HepG2 (cell line): ENCODE measurements at regions not wholly inside any gene's neighbourhood (a gene's known extent, or its start where the extent isn't known, plus 50 kb on each side); places are given as distances from the start of the nearest gene placed in this dataset.

ENCODE experiments used
- ATAC-seq: fragments of 200-7000 bp; cut with Tn5 transposase; 3 replicates; pipeline ENCODE4 v1.9.1; 2020; ENCODE audit warnings: mild to moderate bottlenecking, moderate library complexity
- BruUV-seq: library from RNA; stranded (reverse); fragments of 400-500 nt; replicated peaks from 2 replicates; lab custom pipeline; 2021; lab: Mats Ljungman, UMichigan
- CTCF ChIA-PET: fragments of 300-600 bp; formaldehyde crosslinking; extraction: SDS; loops from one replicate; lab custom pipeline; 2021; ENCODE audit warnings: low total read pairs, inconsistent platforms, low intra/inter-chr PET ratio; lab: Yijun Ruan, JAX
- POLR2A ChIA-PET: fragments of 350-600 bp; sonication (Branson Sonifier 250); formaldehyde crosslinking; loops from one replicate; lab custom pipeline; 2020; ENCODE audit warnings: antibody characterized with exemption, inconsistent platforms; lab: Yijun Ruan, JAX
- DNase-seq: peaks from one replicate; pipeline ENCODE4 v3.0.0-alpha.2; 2015; ENCODE audit warnings: low spot score
- FAIRE-seq: peaks from 3 replicates; lab custom pipeline; 2011; peaks lifted over from hg19 to GRCh38; lab: Jason Lieb, UNC
- H2AFZ ChIP-seq: one replicate; pipeline ENCODE4 v1.6.1; 2011; ENCODE audit warnings: low read length, inconsistent platforms
- H3K27ac ChIP-seq: fragments of 300-600 bp; 3 replicates; pipeline ENCODE4 v1.8.0; 2011; ENCODE audit warnings: mixed run types, mild to moderate bottlenecking, mixed read lengths, low read length, inconsistent platforms; ENCODE audit not compliant: insufficient read depth; ENCODE audit errors: extremely low read length
- H3K27me3 ChIP-seq, 2 experiments: fragments of 200-600 bp in 1 of 2; 2 replicates in 1 of 2; 3 replicates in 1 of 2; pipeline versions ENCODE4 v1.6.0 to v1.8.0; 2011; ENCODE audit warnings: low read length in 2 of 2, mild to moderate bottlenecking in 2 of 2, moderate library complexity in 2 of 2, inconsistent platforms in 1 of 2; ENCODE audit not compliant: insufficient read depth in 2 of 2, control insufficient read depth in 1 of 2
- H3K36me3 ChIP-seq, 2 experiments: fragments of 200-600 bp in 1 of 2; replicated peaks in 1 of 2; 2 replicates in 1 of 2; 3 replicates in 1 of 2; pipeline versions ENCODE4 v1.5.1 to v1.8.0; 2011; ENCODE audit warnings: low read length in 2 of 2, inconsistent platforms in 1 of 2; ENCODE audit not compliant: insufficient read depth in 2 of 2, control insufficient read depth in 1 of 2
- H3K4me1 ChIP-seq: 2 replicates; pipeline ENCODE4 v1.5.1; 2012; ENCODE audit warnings: low read length, inconsistent platforms; ENCODE audit not compliant: insufficient read depth
- H3K4me2 ChIP-seq: 2 replicates; pipeline ENCODE4 v1.6.0; 2011; ENCODE audit warnings: low read depth, low read length, inconsistent platforms
- H3K4me3 ChIP-seq, 3 experiments: fragments of 200-600 bp in 1 of 3; sonication (generic), shearing (Covaris generic) in 1 of 3; replicated peaks in 1 of 3; 2 replicates each; pipeline ENCODE4 v1.5.1; 2011 to 2016; ENCODE audit warnings: low read length in 3 of 3, inconsistent platforms in 2 of 3, low read depth in 2 of 3, mild to moderate bottlenecking in 2 of 3, control low read depth in 1 of 3, mixed read lengths in 1 of 3; ENCODE audit not compliant: insufficient read depth in 1 of 3
- H3K79me2 ChIP-seq: one replicate; pipeline ENCODE4 v1.6.1; 2011; ENCODE audit warnings: low read length, inconsistent platforms; ENCODE audit not compliant: insufficient read depth
- H3K9ac ChIP-seq: 2 replicates; pipeline ENCODE4 v1.6.0; 2011; ENCODE audit warnings: mild to moderate bottlenecking, low read depth, low read length, inconsistent platforms; ENCODE audit not compliant: insufficient read depth
- H3K9me3 ChIP-seq: 2 replicates; pipeline ENCODE4 v1.5.1; 2012; ENCODE audit warnings: mild to moderate bottlenecking, low read length
- H4K20me1 ChIP-seq: 2 replicates; pipeline ENCODE4 v1.6.0; 2011; ENCODE audit warnings: inconsistent platforms, mild to moderate bottlenecking, low read length, moderate library complexity; ENCODE audit not compliant: insufficient read depth
- CEBPB ChIP-seq: IDR thresholded peaks from 2 replicates; pipeline ENCODE4 v1.6.1; 2011; ENCODE audit warnings: low read depth, low read length, improper control_type of control experiment, borderline replicate concordance
- ZNF788 ChIP-seq: sonication (generic); formaldehyde crosslinking; IDR thresholded peaks from 2 replicates; pipeline ENCODE4 v1.5.0; 2020; ENCODE audit warnings: mild to moderate bottlenecking, missing genetic modification reagents, borderline replicate concordance
- WGBS: methylation state at CpG from one replicate; pipeline ENCODE4 v1.1.6; 2017; ENCODE audit warnings: low lambda C conversion rate; 5-methylcytosine and 5-hydroxymethylcytosine counted together
- in situ Hi-C: cut with HindIII; loops from 2 replicates; pipeline ENCODE4 v1.10.0; 2017; ENCODE audit warnings: low pct_unique_long_range_greater_than_20kb; ENCODE audit not compliant: extremely low pct_ligation_motif_present
- intact Hi-C: fragments of 100-400 bp; cut with micrococcal nuclease; formaldehyde crosslinking; loops from one replicate; pipeline ENCODE4 v1.10.0; 2022; ENCODE audit not compliant: unreplicated experiment
- TF ChIP-seq, protein P1 (sequence below): sonication (generic); formaldehyde crosslinking; IDR thresholded peaks from 2 replicates; pipeline ENCODE4 v1.5.1; 2020; ENCODE audit warnings: missing genetic modification reagents, mild to moderate bottlenecking, borderline replicate concordance

DNA sequence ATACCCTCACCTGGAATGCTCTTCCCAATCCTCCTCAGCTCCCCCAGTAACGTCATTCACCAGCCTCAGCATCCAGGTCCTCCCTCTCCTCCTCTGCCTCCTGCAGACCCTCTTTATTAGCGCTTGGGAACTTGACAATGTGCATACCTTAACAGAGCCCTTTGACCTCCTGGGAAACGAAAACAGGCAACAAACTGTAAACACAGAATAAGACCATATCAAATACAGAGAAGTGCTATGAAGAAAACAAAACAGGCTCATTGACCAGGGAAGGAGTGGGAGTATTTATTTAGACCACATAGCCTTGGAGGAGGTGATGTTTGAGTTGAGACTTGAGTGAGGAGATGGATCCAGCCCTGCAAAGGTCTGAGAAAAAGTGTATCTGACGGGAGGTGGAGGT lies 107.9 kb upstream of the SLC7A1 start:
- FAIRE-seq (no peak), ATAC-seq (no peak), DNase-seq (no peak)
- TF ChIP-seq, protein P1, sequence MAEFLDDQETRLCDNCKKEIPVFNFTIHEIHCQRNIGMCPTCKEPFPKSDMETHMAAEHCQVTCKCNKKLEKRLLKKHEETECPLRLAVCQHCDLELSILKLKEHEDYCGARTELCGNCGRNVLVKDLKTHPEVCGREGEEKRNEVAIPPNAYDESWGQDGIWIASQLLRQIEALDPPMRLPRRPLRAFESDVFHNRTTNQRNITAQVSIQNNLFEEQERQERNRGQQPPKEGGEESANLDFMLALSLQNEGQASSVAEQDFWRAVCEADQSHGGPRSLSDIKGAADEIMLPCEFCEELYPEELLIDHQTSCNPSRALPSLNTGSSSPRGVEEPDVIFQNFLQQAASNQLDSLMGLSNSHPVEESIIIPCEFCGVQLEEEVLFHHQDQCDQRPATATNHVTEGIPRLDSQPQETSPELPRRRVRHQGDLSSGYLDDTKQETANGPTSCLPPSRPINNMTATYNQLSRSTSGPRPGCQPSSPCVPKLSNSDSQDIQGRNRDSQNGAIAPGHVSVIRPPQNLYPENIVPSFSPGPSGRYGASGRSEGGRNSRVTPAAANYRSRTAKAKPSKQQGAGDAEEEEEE (CRISPR knock-in tag), result no peak
- H3K9ac ChIP-seq, result no peak overlapping the region
- ChIA-PET CTCF (no interaction called here), POLR2A (no interaction called here)
- in situ Hi-C loops (loop anchor here (25.0 kb wide), 1 partner anchor 891 kb away; the partner anchor contains the start of gene MTUS2), intact Hi-C loops (no loop called here)
- H3K36me3 ChIP-seq, result no peaks in the 10 kb centered on the region
- no peaks in the 10 kb centered on the region for H3K79me2 ChIP-seq
- H2AFZ ChIP-seq, result no peak overlapping the region
- H3K9me3 ChIP-seq, result no peaks in the 10 kb centered on the region
- BruUV-seq, result no TSS peak
- H4K20me1 ChIP-seq, result no peaks in the 10 kb centered on the region
- WGBS, result 12% methylated on average over 4 of the region's 4 CpGs
- no peak overlapping the region for H3K4me3 ChIP-seq
- no peak overlapping the region for H3K27ac ChIP-seq
- H3K27me3 ChIP-seq, result peaks cover 1 to 5% of the 10 kb centered on the region in 2 experiments; a peak in 2 of 5 replicates
- H3K4me2 ChIP-seq, result no peak overlapping the region
- no peaks in the 10 kb centered on the region for H3K4me1 ChIP-seq

DNA sequence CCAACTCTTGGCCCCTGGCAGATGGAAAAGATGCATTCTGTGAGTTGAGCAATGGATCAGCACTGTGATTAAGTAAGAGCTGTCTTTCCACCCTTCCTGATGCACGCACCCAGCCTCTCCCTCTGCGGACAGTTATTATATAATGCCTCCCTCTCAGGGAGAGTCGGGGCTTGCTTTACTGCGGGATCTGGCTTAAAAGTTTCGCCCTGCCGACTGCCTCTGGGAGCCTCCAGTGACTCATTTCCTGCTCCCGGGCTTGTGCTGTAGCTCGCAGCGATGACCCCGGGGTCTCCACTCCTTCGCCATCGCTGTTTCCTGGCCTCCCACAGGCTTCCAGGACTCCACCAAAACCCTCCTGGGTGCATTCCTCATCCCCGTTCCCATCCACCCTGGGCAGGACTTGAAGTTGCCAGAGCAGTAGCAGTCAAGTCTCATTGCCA lies 107.4 kb upstream of the SLC7A1 start:
- Histone ChIP-seq H3K27me3 (peaks cover 1 to 5% of the 10 kb centered on the region in 2 experiments; a peak in 2 of 5 replicates), H3K4me3 (no peak overlapping the region), H3K9me3 (no peaks in the 10 kb centered on the region), H4K20me1 (no peaks in the 10 kb centered on the region), H3K9ac (no peak overlapping the region), H3K36me3 (no peaks in the 10 kb centered on the region), H3K4me2 (no peak overlapping the region), H3K79me2 (no peaks in the 10 kb centered on the region), H3K4me1 (no peaks in the 10 kb centered on the region), H2AFZ (no peak overlapping the region), H3K27ac (no peak overlapping the region)
- ChIA-PET CTCF (no interaction called here), POLR2A (no interaction called here)
- TF ChIP-seq ZNF788 (no peak), CEBPB (peak; percentile 31; the same call in 1 of the 2 replicates)
- ATAC-seq (peak; percentile 31; the same call in 1 of the 3 replicates), DNase-seq (no peak), FAIRE-seq (no peak)
- 26% methylated on average over 10 of the region's 13 CpGs for WGBS
- intact Hi-C loops, result no loop called here
- in situ Hi-C loops, result loop anchor here (25.0 kb wide), 1 partner anchor 891 kb away; the partner anchor contains the start of gene MTUS2
- BruUV-seq, result no TSS peak
